ENCODE measurements at regions not wholly inside any gene's neighbourhood (a gene's known extent, or its start where the extent isn't known, plus 50 kb on each side); places are given as distances from the start of the nearest gene placed in this dataset.
"Not testable (repeated sequence)": the region's sequence is repeated elsewhere in the genome, so short reads cannot be mapped to it uniquely, and the experiment has no call there.

GRCh38 chr2:35962585-35963146 is 392.9 kb upstream of the CRIM1 start:
- Histone ChIP-seq H3K36me3 (ENCODE audit: low read length) (no peaks in the 10 kb centered on the region), H4K20me1 (ENCODE audit: low read depth, low read length) (no peaks in the 10 kb centered on the region)

GRCh38 chr2:35960596-35960995 is 395.0 kb upstream of the CRIM1 start:
- no peaks in the 10 kb centered on the region for H3K27me3 ChIP-seq (ENCODE audit: low read length)
- H3K9me2 ChIP-seq (replicated peaks; ENCODE audit: insufficient read depth, low read length), result no peaks in the 10 kb centered on the region
- H3K4me2 ChIP-seq (ENCODE audit: low read depth, low read length, poor library complexity, severe bottlenecking), result no peak overlapping the region
- no peak overlapping the region for H3K4me3 ChIP-seq (ENCODE audit: insufficient read depth, low read length, poor library complexity, severe bottlenecking)
- H3K36me3 ChIP-seq (ENCODE audit: low read length), result no peaks in the 10 kb centered on the region
- H3F3A ChIP-seq (ENCODE audit: insufficient read depth), result no peaks in the 10 kb centered on the region
- H3K9ac ChIP-seq (ENCODE audit: low read length), result no peak overlapping the region
- TF ChIP-seq, protein P1, sequence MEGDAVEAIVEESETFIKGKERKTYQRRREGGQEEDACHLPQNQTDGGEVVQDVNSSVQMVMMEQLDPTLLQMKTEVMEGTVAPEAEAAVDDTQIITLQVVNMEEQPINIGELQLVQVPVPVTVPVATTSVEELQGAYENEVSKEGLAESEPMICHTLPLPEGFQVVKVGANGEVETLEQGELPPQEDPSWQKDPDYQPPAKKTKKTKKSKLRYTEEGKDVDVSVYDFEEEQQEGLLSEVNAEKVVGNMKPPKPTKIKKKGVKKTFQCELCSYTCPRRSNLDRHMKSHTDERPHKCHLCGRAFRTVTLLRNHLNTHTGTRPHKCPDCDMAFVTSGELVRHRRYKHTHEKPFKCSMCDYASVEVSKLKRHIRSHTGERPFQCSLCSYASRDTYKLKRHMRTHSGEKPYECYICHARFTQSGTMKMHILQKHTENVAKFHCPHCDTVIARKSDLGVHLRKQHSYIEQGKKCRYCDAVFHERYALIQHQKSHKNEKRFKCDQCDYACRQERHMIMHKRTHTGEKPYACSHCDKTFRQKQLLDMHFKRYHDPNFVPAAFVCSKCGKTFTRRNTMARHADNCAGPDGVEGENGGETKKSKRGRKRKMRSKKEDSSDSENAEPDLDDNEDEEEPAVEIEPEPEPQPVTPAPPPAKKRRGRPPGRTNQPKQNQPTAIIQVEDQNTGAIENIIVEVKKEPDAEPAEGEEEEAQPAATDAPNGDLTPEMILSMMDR (IDR thresholded peaks at IDR 0.05; ENCODE audit: insufficient read depth, low read length, poor library complexity, severe bottlenecking), result no peak
- no peak for TF ChIP-seq EZH2phosphoT487 (conservative IDR thresholded peaks at IDR 0.05; ENCODE audit: low read length)
- H4K20me1 ChIP-seq (ENCODE audit: low read depth, low read length), result no peaks in the 10 kb centered on the region
- no peaks in the 10 kb centered on the region for H3K79me2 ChIP-seq (ENCODE audit: insufficient read depth, low read length)
- no peak overlapping the region for H2AFZ ChIP-seq (ENCODE audit: low read depth, low read length, severe bottlenecking)
- no peak overlapping the region for H3K27ac ChIP-seq (ENCODE audit: low read depth, low read length)
- no peaks in the 10 kb centered on the region for H3K9me3 ChIP-seq (ENCODE audit: insufficient read depth, low read length)

More at GRCh38 chr2:35962585-35963146, 392.9 kb upstream of the CRIM1 start:
- TF ChIP-seq EZH2phosphoT487 (conservative IDR thresholded peaks at IDR 0.05; ENCODE audit: low read length), result no peak
- TF ChIP-seq, protein P1 (IDR thresholded peaks at IDR 0.05; ENCODE audit: insufficient read depth, low read length, poor library complexity, severe bottlenecking), result no peak
- Histone ChIP-seq H3K27me3 (ENCODE audit: low read length) (no peaks in the 10 kb centered on the region), H2AFZ (ENCODE audit: low read depth, low read length, severe bottlenecking) (no peak overlapping the region), H3F3A (ENCODE audit: insufficient read depth) (no peaks in the 10 kb centered on the region), H3K9ac (ENCODE audit: low read length) (no peak overlapping the region), H3K79me2 (ENCODE audit: insufficient read depth, low read length) (no peaks in the 10 kb centered on the region), H3K27ac (ENCODE audit: low read depth, low read length) (no peak overlapping the region), H3K9me3 (ENCODE audit: insufficient read depth, low read length) (no peaks in the 10 kb centered on the region), H3K9me2 (replicated peaks; ENCODE audit: insufficient read depth, low read length) (no peaks in the 10 kb centered on the region), H3K4me3 (ENCODE audit: insufficient read depth, low read length, poor library complexity, severe bottlenecking) (no peak overlapping the region), H3K4me2 (ENCODE audit: low read depth, low read length, poor library complexity, severe bottlenecking) (no peak overlapping the region)

DNA sequence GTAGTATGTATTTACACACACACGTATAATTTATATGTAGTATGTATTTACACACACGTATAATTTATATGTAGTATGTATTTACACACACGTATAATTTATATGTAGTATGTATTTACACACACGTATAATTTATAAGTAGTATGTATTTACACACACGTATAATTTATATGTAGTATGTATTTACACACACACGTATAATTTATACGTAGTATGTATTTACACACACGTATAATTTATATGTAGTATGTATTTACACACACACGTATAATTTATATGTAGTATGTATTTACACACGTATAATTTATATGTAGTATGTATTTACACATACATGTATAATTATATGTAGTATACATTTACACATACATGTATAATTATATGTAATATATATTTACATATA is 398.5 kb upstream of the CRIM1 start:
- H2AFZ ChIP-seq (ENCODE audit: low read depth, low read length, severe bottlenecking); H3K4me3 ChIP-seq (ENCODE audit: insufficient read depth, low read length, poor library complexity, severe bottlenecking); H3K9ac ChIP-seq (ENCODE audit: low read length); H3K9me3 ChIP-seq (ENCODE audit: insufficient read depth, low read length); H3K9me2 ChIP-seq (replicated peaks; ENCODE audit: insufficient read depth, low read length); H3K27ac ChIP-seq (ENCODE audit: low read depth, low read length); H3F3A ChIP-seq (ENCODE audit: insufficient read depth); H3K79me2 ChIP-seq (ENCODE audit: insufficient read depth, low read length); H3K4me2 ChIP-seq (ENCODE audit: low read depth, low read length, poor library complexity, severe bottlenecking); H3K27me3 ChIP-seq (ENCODE audit: low read length); H4K20me1 ChIP-seq (ENCODE audit: low read depth, low read length); H3K36me3 ChIP-seq (ENCODE audit: low read length): not testable (repeated sequence)

- no peaks in the 10 kb centered on the region for H3K36me3 ChIP-seq (ENCODE audit: low read length)
- H3F3A ChIP-seq (ENCODE audit: insufficient read depth), result no peaks in the 10 kb centered on the region
- no peaks in the 10 kb centered on the region for H4K20me1 ChIP-seq (ENCODE audit: low read depth, low read length)
- H3K27me3 ChIP-seq (ENCODE audit: low read length), result no peaks in the 10 kb centered on the region
- no peak for TF ChIP-seq EZH2phosphoT487 (conservative IDR thresholded peaks at IDR 0.05; ENCODE audit: low read length)
- H3K4me3 ChIP-seq (ENCODE audit: insufficient read depth, low read length, poor library complexity, severe bottlenecking), result no peak overlapping the region
- no peaks in the 10 kb centered on the region for H3K9me3 ChIP-seq (ENCODE audit: insufficient read depth, low read length)
- no peak overlapping the region for H3K27ac ChIP-seq (ENCODE audit: low read depth, low read length)
- no peaks in the 10 kb centered on the region for H3K9me2 ChIP-seq (replicated peaks; ENCODE audit: insufficient read depth, low read length)
- no peak overlapping the region for H3K4me2 ChIP-seq (ENCODE audit: low read depth, low read length, poor library complexity, severe bottlenecking)
- no peak overlapping the region for H2AFZ ChIP-seq (ENCODE audit: low read depth, low read length, severe bottlenecking)
- no peaks in the 10 kb centered on the region for H3K79me2 ChIP-seq (ENCODE audit: insufficient read depth, low read length)
- no peak overlapping the region for H3K9ac ChIP-seq (ENCODE audit: low read length)
Observed at GRCh38 chr2:35946478-35946877, 409.1 kb upstream of the CRIM1 start.

Measured in SU-DHL-6 (cell line).